ENCODE measurements at regions not wholly inside any gene's neighbourhood (a gene's known extent, or its start where the extent isn't known, plus 50 kb on each side); places are given as distances from the start of the nearest gene placed in this dataset.
A peak's percentile ranks its signal among the peaks of the same experiment; 100 is the strongest.

DNA sequence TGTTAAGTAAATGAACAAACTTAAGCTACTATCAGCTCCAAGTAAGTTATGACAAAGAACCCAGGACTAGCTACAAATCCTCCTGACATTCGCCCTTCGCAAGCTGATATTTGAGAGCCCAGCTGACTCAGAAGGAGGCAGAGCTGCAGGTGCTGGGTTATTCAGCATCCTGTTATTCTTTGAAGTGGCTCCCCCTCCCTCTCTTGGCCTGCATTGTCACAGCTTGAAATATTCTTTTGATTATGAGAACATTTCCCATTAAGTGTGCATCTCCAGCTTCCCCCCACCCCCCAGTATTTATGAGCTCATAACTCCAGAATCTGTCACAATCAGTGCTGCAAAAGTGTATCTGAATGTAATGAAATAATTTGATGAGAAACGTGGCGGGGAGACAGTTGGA is 78.8 kb upstream of the RALY start:
- Histone ChIP-seq H3K4me3 (ENCODE audit: low read depth, low read length) (no peak overlapping the region), H3K27me3 (replicated peaks) (no peaks in the 10 kb centered on the region), H3K36me3 (replicated peaks) (no peaks in the 10 kb centered on the region), H3K27ac (no peak overlapping the region)
- peak; percentile 88 for DNase-seq
- TF ChIP-seq CTCF (IDR thresholded peaks at IDR 0.05; ENCODE audit: low read depth, low read length, missing control alignments), result peak; percentile 35
- in situ Hi-C loops (cut with HindIII; ENCODE audit: low pct_ligation_motif_present, low sequenced_read_pairs), result no loop called here

GRCh38 chr20:33915726-33916331 is 77.9 kb upstream of the RALY start:
- Histone ChIP-seq H3K27ac (no peak overlapping the region), H3K27me3 (replicated peaks) (no peaks in the 10 kb centered on the region), H3K4me3 (ENCODE audit: low read depth, low read length) (no peak overlapping the region), H3K36me3 (replicated peaks) (no peaks in the 10 kb centered on the region)
- TF ChIP-seq CTCF (IDR thresholded peaks at IDR 0.05; ENCODE audit: low read depth, low read length, missing control alignments), result peak; percentile 71
- in situ Hi-C loops (cut with HindIII; ENCODE audit: low pct_ligation_motif_present, low sequenced_read_pairs), result no loop called here
- no peak for DNase-seq

DNA sequence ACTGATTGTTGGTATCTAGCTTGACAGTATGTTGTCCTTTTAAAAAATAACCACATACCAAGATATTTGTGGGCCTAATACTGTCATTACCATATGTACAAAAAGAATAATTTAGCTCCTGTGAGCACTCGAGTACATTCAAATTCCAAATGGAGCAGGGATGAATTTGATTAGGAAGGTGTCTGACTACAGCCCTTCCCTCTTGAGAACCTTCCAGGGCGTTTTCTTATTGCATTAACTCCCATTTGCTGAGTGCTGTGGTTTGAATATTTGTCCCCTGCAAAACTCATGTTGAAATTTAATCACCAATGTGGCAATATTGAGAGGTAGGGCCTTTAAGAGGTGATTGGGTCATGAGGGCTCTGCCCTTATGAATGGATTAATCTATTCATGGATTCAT is 76.9 kb upstream of the RALY start:
- Histone ChIP-seq H3K27ac (no peak overlapping the region), H3K27me3 (replicated peaks) (no peaks in the 10 kb centered on the region), H3K4me3 (ENCODE audit: low read depth, low read length) (no peak overlapping the region), H3K36me3 (replicated peaks) (no peaks in the 10 kb centered on the region)
- no peak for TF ChIP-seq CTCF (IDR thresholded peaks at IDR 0.05; ENCODE audit: low read depth, low read length, missing control alignments)
- in situ Hi-C loops (cut with HindIII; ENCODE audit: low pct_ligation_motif_present, low sequenced_read_pairs), result no loop called here
- no peak for DNase-seq

DNA sequence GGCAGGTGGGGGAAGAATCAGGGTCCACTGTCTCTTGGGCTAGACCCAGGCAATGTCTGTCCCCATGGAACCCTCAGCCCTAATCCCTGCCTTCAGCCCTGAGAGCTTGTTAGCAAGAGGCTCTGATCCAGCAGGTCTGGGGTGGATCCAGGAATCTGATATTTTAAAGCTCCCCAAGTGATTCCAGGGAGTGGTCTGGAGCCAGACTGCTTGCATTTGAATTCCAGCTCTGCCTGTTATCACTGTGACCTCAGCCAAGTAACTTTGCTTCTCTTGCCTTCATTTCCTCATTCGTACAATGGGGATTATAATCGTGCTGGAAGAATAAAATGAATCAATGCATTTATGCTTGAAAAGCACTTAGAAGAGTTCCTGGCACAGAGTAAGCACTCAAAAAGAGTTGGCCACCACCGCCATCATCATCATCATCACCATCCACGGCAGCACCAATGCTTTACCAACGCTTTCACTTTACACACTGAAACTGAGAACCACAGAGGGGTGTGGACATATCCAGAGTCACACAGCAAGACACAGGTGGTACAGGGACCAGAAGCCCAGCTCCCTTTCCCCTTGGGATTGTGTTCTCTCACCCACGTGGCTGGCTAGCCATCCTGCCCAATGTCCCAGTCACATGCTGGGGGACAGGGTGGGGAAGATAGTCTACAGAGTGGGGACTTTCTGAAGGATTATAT is 75.7 kb upstream of the RALY start:
- H3K27ac ChIP-seq, result no peak overlapping the region
- no peak overlapping the region for H3K4me3 ChIP-seq (ENCODE audit: low read depth, low read length)
- no peaks in the 10 kb centered on the region for H3K36me3 ChIP-seq (replicated peaks)
- no peaks in the 10 kb centered on the region for H3K27me3 ChIP-seq (replicated peaks)
- in situ Hi-C loops (cut with HindIII; ENCODE audit: low pct_ligation_motif_present, low sequenced_read_pairs), result no loop called here
- no peak for DNase-seq
- TF ChIP-seq CTCF (IDR thresholded peaks at IDR 0.05; ENCODE audit: low read depth, low read length, missing control alignments), result no peak

DNA sequence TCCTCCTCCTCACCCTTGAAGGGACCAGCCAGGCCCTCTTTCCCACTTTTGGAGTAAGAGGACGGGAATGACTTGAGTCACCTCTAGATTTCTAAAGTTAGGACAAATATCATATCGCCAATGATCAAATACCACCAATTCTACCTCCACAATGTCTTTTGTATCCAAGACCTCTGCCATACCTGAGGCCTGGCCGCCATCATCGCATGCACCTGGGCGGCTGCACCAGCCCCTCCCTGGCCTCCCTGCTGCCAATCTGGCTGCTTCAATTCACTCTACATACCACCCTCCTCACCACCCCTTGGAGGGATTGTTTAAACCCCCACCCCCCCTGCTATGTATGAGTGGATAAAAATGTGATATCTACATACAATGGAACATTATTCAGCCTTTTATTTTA is 75.0 kb upstream of the RALY start:
- Histone ChIP-seq H3K27me3 (replicated peaks) (no peaks in the 10 kb centered on the region), H3K4me3 (ENCODE audit: low read depth, low read length) (no peak overlapping the region), H3K27ac (no peak overlapping the region), H3K36me3 (replicated peaks) (no peaks in the 10 kb centered on the region)
- TF ChIP-seq CTCF (IDR thresholded peaks at IDR 0.05; ENCODE audit: low read depth, low read length, missing control alignments), result no peak
- in situ Hi-C loops (cut with HindIII; ENCODE audit: low pct_ligation_motif_present, low sequenced_read_pairs), result no loop called here
- DNase-seq, result no peak

DNA sequence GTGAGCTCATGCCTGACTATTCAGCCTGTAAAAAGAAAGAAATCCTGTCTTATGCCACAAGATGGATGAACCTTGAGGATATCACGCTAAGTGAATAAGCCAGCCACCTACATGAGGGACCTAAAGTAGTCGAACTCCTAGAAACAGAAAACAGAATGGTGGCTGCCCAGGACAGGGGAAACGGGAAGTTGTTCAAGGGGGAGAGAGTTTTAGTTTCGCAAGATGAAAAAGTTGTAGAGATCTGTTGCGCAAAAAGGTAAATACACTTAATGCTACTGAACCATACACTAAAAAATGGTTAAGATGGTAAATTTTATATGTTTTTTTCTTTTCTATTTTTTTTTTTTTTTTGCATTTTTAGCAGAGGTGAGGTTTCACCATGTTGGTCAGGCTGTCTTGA is 74.1 kb upstream of the RALY start:
- in situ Hi-C loops (cut with HindIII; ENCODE audit: low pct_ligation_motif_present, low sequenced_read_pairs), result no loop called here
- no peaks in the 10 kb centered on the region for H3K27me3 ChIP-seq (replicated peaks)
- H3K4me3 ChIP-seq (ENCODE audit: low read depth, low read length), result no peak overlapping the region
- no peak for TF ChIP-seq CTCF (IDR thresholded peaks at IDR 0.05; ENCODE audit: low read depth, low read length, missing control alignments)
- DNase-seq, result no peak
- no peaks in the 10 kb centered on the region for H3K36me3 ChIP-seq (replicated peaks)
- H3K27ac ChIP-seq, result no peak overlapping the region

All from brain microvascular endothelial cell (primary cell).